ENCODE measurements at regions not wholly inside any gene's neighbourhood (a gene's known extent, or its start where the extent isn't known, plus 50 kb on each side); places are given as distances from the start of the nearest gene placed in this dataset.

GRCh38 chr4:38489011-38489861 is 174.8 kb upstream of the KLF3 start:
- in situ Hi-C loops (cut with HindIII; ENCODE audit: low sequenced_read_pairs): no loop called here
- DNase-seq (ENCODE audit: low spot score): peak; percentile 5

- in situ Hi-C loops (cut with HindIII; ENCODE audit: low sequenced_read_pairs): no loop called here
- no peak for DNase-seq (ENCODE audit: low spot score)
Measured at GRCh38 chr4:38489924-38490639, 173.9 kb upstream of the KLF3 start.

- in situ Hi-C loops (cut with HindIII; ENCODE audit: low sequenced_read_pairs): no loop called here
Measured at GRCh38 chr4:38490753-38491446, 173.1 kb upstream of the KLF3 start.

GRCh38 chr4:38491854-38492478 is 172.0 kb upstream of the KLF3 start:
- in situ Hi-C loops (cut with HindIII; ENCODE audit: low sequenced_read_pairs): no loop called here
- DNase-seq (ENCODE audit: low spot score): no peak

More at GRCh38 chr4:38490753-38491446, 173.1 kb upstream of the KLF3 start:
- no peak for DNase-seq (ENCODE audit: low spot score)

GRCh38 chr4:38493066-38493465 is 170.9 kb upstream of the KLF3 start:
- in situ Hi-C loops (cut with HindIII; ENCODE audit: low sequenced_read_pairs): no loop called here
- DNase-seq (ENCODE audit: low spot score): no peak

GRCh38 chr4:38495446-38495845 is 168.6 kb upstream of the KLF3 start:
- no peak for DNase-seq (ENCODE audit: low spot score)
- in situ Hi-C loops (cut with HindIII; ENCODE audit: low sequenced_read_pairs): no loop called here

GRCh38 chr4:38497121-38497520 is 166.9 kb upstream of the KLF3 start:
- no peak for DNase-seq (ENCODE audit: low spot score)
- in situ Hi-C loops (cut with HindIII; ENCODE audit: low sequenced_read_pairs): no loop called here

- no peak for DNase-seq (ENCODE audit: low spot score)
- in situ Hi-C loops (cut with HindIII; ENCODE audit: low sequenced_read_pairs): no loop called here
Measured at GRCh38 chr4:38499101-38499500, 164.9 kb upstream of the KLF3 start.

- no peak for DNase-seq (ENCODE audit: low spot score)
- in situ Hi-C loops (cut with HindIII; ENCODE audit: low sequenced_read_pairs): no loop called here
Measured at GRCh38 chr4:38500433-38500832, 163.6 kb upstream of the KLF3 start.

- no peak for DNase-seq (ENCODE audit: low spot score)
- in situ Hi-C loops (cut with HindIII; ENCODE audit: low sequenced_read_pairs): no loop called here
Measured at GRCh38 chr4:38501698-38502097, 162.3 kb upstream of the KLF3 start.

GRCh38 chr4:38503689-38504395 is 160.2 kb upstream of the KLF3 start:
- in situ Hi-C loops (cut with HindIII; ENCODE audit: low sequenced_read_pairs): no loop called here
- no peak for DNase-seq (ENCODE audit: low spot score)

- DNase-seq (ENCODE audit: low spot score): no peak
- in situ Hi-C loops (cut with HindIII; ENCODE audit: low sequenced_read_pairs): no loop called here
Measured at GRCh38 chr4:38504396-38504715, 159.6 kb upstream of the KLF3 start.

GRCh38 chr4:38509551-38509950 is 154.4 kb upstream of the KLF3 start:
- DNase-seq (ENCODE audit: low spot score): no peak
- in situ Hi-C loops (cut with HindIII; ENCODE audit: low sequenced_read_pairs): no loop called here

GRCh38 chr4:38510201-38510600 is 153.8 kb upstream of the KLF3 start:
- in situ Hi-C loops (cut with HindIII; ENCODE audit: low sequenced_read_pairs): no loop called here
- no peak for DNase-seq (ENCODE audit: low spot score)

GRCh38 chr4:38511702-38512101 is 152.3 kb upstream of the KLF3 start:
- in situ Hi-C loops (cut with HindIII; ENCODE audit: low sequenced_read_pairs): no loop called here
- no peak for DNase-seq (ENCODE audit: low spot score)

GRCh38 chr4:38512840-38513239 is 151.2 kb upstream of the KLF3 start:
- in situ Hi-C loops (cut with HindIII; ENCODE audit: low sequenced_read_pairs): no loop called here
- DNase-seq (ENCODE audit: low spot score): no peak

- in situ Hi-C loops (cut with HindIII; ENCODE audit: low sequenced_read_pairs): no loop called here
Measured at GRCh38 chr4:38514465-38515146, 149.4 kb upstream of the KLF3 start.

GRCh38 chr4:38516190-38516589 is 147.8 kb upstream of the KLF3 start:
- no peak for DNase-seq (ENCODE audit: low spot score)
- in situ Hi-C loops (cut with HindIII; ENCODE audit: low sequenced_read_pairs): no loop called here

More at GRCh38 chr4:38514465-38515146, 149.4 kb upstream of the KLF3 start:
- no peak for DNase-seq (ENCODE audit: low spot score)

- in situ Hi-C loops (cut with HindIII; ENCODE audit: low sequenced_read_pairs): no loop called here
- no peak for DNase-seq (ENCODE audit: low spot score)
Measured at GRCh38 chr4:38519666-38520065, 144.3 kb upstream of the KLF3 start.
